ENCODE measurements at regions not wholly inside any gene's neighbourhood (a gene's known extent, or its start where the extent isn't known, plus 50 kb on each side); places are given as distances from the start of the nearest gene placed in this dataset.
"Not testable (repeated sequence)": the region's sequence is repeated elsewhere in the genome, so short reads cannot be mapped to it uniquely, and the experiment has no call there.

- DNase-seq, result no peak
Observed at GRCh38 chr7:142523821-142524460, 225.3 kb upstream of the PRSS1 start.

DNA sequence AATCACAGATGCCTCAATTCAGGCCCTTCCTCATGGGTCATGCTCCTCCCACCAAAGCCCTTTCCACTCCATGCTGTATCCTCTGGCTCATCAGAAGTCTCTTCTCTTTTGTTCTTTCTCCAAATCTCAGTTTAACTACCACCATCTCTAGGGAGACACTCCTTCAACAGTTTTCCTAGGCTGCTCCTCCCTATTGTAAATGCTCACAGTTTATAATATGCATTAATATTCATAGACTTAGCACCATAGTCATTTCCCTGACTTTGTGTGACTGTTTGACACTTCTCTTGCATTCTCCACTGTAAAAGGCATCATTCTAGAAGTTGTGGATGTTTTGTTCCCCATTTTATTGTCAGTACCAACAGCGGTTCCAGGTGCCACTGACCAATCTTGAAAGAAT, 226.5 kb upstream of the PRSS1 start:
- no peak for DNase-seq

DNA sequence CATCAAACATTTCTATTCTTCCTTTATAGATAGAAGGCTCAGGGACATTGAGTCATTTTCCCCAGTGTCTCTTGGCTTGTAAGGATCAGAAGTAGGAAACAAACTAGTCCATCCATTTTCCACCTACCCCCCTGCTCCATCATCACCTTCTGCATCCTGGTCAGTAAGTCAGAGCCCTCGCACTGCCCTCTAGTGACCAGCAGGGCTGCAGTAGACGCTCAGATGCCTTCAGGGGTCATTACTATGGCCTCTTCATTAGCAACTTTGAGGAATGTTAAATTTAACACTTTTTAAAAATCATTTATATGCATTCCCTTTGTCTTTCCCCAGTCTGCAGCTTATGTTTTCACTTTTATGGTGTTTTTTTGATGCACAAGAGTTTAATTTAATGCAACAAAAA, 228.4 kb upstream of the PRSS1 start:
- DNase-seq, result peak; percentile 24

DNA sequence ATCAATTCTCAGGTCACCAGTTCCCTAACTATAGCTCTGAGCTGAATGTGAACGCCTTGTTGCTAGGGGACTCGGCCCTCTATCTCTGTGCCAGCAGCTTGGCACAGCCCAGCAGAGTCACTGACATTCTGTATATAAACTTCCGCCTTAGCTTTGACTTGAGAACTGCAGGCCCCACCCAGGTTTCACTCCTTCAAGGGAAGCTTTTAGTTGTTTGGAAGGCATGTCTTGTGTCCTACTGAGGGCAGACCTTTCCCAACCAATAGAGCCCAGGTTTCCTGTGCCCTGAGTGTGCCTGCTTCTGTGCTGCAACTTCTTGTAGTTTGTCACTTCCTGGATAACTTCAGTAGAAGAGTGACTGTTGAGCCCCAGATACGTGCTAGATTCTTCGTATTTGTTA, 228.8 kb upstream of the PRSS1 start:
- not testable (repeated sequence) for DNase-seq

DNA sequence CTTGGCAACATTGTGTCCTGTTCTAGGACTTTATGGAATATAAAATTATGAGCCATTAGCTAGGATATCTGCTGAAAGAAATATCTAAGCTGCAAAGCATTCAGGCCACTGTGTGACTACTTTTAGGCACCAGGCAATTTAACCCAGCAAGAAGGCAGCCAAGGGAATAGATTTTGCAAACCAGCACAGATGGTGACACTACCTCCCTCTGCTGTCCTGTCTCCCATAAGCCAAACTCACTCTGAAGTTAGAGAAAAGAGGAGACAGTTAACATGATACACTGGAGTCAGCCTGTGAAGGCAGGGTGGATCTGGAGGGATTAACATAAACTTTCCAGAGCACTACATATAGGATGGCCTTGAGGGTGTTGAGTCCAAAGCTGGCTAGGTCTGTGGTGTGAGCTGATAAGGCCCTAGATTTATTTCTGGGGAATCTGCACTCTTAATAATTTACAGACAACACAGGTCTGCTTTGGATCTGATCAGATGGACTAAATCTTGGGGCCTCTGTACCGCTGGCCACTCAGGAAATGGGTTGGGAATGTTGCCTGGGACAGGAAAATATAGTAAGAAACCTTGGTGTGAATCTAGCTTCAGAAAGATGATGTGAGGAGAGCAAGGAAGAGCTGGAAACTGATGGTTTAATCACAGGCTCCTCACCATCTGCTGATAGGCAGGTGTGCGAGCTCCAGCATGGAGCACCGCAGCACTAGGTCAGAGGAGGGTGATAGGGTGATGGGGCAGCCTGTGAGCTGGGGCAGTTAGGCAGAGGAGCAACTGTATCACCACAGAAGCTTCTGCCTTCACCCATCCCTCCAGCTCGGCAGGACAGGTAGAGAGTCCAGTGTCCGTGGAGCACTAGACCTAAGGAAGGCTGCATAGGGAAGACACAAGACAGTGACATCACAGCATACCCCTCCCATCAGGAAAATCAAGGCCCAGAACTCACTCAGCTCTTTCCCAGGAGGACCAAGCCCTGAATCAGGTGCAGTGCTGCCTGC, 229.9 kb upstream of the PRSS1 start:
- DNase-seq, result peak; percentile 48

DNA sequence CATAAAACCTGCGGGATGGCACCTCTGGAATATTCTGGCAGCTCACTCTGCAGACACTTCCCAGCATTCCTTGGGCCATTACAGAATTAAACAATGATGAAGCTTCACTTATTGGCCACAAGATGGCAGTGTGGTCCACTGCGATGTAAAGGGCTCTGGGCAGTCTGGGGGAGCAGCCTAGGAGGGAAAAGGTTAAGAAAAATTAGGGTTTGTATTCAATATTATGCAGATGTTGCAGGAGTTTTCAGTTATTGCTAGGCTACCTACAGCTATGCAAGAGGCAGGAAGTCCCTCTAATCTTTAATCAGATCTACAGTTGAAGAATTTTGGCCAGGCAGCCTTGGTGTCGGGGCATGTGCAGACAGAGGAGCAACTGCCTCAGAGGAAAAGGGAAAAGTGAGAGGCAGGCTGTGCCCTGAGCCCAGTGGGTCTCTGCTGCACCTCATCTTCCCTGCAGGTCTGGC, 233.2 kb upstream of the PRSS1 start:
- peak; percentile 78 for DNase-seq

- not testable (repeated sequence) for DNase-seq
Observed at GRCh38 chr7:142514716-142515115, 234.6 kb upstream of the PRSS1 start.

GRCh38 chr7:142513178-142513955, 235.9 kb upstream of the PRSS1 start:
- no peak for DNase-seq

- no peak for DNase-seq
Observed at GRCh38 chr7:142511801-142512200, 237.5 kb upstream of the PRSS1 start.

- DNase-seq, result no peak
Observed at GRCh38 chr7:142511374-142511773, 237.9 kb upstream of the PRSS1 start.

GRCh38 chr7:142509235-142509634, 240.0 kb upstream of the PRSS1 start:
- DNase-seq, result not testable (repeated sequence)

GRCh38 chr7:142508251-142508650, 241.0 kb upstream of the PRSS1 start:
- DNase-seq, result no peak

DNA sequence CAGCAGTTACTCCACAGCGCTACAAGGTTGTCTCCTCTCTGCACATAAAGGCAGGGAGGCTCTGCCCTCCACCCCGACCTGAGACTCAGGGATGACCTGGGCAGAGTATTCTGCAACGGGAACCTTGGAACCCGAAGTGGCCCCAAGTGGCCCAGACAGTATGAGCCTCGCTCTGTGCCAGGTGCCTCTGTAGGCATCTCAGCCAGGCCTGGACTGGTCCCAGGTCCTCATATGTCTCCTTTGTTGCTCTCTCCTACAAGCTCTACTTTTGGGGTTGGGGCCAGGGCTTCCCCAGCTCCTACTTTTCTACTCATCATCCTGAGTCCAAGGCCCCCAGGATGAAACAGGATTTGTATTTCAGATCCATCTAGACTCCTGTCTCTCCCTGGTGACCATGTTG, 241.5 kb upstream of the PRSS1 start:
- no peak for DNase-seq

DNA sequence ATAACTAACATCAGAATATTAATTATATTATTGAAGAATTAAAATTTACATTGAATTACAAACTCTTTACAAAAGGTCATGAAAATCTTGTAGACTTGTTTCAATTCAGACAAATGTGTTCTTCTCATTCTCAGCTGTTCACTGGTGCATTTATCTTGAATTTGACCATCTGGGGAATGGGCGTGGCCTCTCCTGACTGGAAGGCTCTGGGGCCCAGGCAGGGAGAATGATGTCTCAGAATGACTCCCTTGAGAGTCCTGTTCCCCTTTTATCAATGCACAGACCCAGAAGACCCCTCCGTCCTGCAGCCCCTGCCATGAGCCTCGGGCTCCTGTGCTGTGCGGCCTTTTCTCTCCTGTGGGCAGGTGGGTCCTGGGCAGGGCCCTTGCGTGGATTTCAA, 242.2 kb upstream of the PRSS1 start:
- peak; percentile 28 for DNase-seq

- DNase-seq, result peak; percentile 67
Observed at GRCh38 chr7:142506601-142507000, 242.7 kb upstream of the PRSS1 start.

GRCh38 chr7:142503949-142504348, 245.3 kb upstream of the PRSS1 start:
- DNase-seq, result not testable (repeated sequence)

DNA sequence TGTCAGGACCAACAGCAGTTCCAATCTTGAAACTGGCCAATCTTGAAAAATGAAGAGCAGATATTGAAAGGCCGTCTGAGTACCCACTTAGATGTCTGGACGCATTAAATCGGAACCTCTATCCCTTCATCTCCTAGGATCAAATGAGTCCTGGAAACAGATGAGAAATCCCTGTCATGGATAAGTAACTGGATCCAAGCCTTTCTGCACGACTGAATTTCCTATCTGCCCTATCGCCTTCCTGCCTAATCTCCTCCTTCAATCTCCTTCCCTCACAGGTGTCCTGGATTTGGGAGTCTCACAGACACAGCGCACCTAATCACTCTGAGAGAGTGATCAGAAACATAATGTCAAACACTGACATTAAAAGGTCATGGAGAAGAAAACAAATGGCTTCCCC, 245.2 kb upstream of the PRSS58 start:
- peak; percentile 43 for DNase-seq

DNA sequence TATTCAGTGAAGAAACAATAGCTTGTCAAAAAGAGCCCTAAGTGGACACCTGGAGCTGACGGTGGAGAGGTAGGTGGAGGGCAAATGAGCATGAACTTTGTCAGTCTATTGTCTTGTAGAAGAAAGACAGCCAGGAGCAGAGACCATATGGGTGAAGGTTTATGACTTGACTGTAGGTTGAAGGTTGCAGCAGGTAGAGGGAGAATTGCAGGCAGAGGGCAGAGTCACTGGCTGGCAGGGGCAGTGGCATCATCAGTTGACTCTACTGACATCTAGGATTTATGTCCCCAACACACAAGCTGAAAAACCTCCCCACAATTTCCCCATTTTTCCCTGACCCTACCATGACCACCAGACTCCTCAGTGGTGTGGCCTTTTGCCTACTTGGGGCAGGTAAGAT, 243.6 kb upstream of the PRSS58 start:
- DNase-seq, result no peak

GRCh38 chr7:142500366-142500765, 242.5 kb upstream of the PRSS58 start:
- DNase-seq, result no peak

DNA sequence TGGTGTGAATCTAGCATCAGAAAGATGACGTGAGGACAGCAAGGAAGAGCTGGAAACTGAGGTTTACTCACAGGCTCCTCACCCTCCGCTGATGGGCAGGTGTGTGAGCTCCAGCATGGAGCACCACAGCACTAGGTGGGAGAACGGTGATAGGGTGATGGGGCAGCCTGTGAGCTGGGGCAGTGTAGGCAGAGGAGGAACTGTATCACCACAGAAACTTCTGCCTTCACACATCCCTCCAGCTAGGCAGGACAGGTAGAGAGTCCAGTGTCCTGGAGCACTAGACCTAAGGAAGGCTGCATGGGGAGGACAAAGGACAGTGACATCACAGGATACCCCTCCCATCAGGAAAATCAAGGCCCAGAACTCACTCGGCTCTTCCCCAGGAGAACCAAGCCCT, 241.8 kb upstream of the PRSS58 start:
- no peak for DNase-seq

GRCh38 chr7:142498364-142498763, 240.5 kb upstream of the PRSS58 start:
- DNase-seq, result no peak

DNA sequence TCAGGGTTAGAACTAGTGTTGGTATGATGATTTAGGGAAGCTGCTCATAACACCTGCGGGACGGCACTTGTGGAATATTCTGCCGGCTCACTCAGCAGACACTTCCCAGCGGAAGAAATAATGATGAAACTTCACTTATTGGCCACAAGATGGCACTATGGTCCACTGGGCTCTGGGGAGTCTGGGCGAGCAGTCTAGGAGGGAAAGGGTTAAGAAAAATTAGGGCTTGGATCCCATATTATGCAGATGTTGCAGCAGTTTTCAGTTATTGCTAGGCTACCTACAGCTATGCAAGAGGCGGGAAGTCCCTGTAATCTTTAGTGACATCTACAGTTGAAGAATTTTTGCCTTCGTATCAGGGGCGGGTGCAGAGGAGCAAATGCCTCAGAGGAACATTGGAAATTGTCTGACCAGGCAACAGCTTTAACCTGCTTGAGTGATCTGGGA, 238.7 kb upstream of the PRSS58 start:
- DNase-seq, result peak; percentile 61

GRCh38 chr7:142495879-142496278, 238.0 kb upstream of the PRSS58 start:
- not testable (repeated sequence) for DNase-seq
